ENCODE measurements at regions not wholly inside any gene's neighbourhood (a gene's known extent, or its start where the extent isn't known, plus 50 kb on each side); places are given as distances from the start of the nearest gene placed in this dataset.

GRCh38 chr9:84397151-84397728 is 56.7 kb upstream of the SLC28A3 start:
- TF ChIP-seq CTCF (IDR thresholded peaks at IDR 0.05 in 4 of 5, conservative IDR thresholded peaks at IDR 0.05 in 1 of 5) (peak; percentile 66 to 92 (median 75)), POLR2A (IDR thresholded peaks at IDR 0.05) (no peak)
